DMS153 treated with DMSO at 0.1 percent for 48 hours (cell line): ENCODE measurements at regions not wholly inside any gene's neighbourhood (a gene's known extent, or its start where the extent isn't known, plus 50 kb on each side); places are given as distances from the start of the nearest gene placed in this dataset.

Experiments used
- DNase-seq: peaks from one replicate; lab custom pipeline; 2025; ENCODE audit not compliant: unreplicated experiment; lab: John Stamatoyannopoulos, UW

- no peak for DNase-seq
These were observed 103.6 kb upstream of the AGBL1 start for GRCh38 chr15:85976102-85976501.

GRCh38 chr15:85976986-85977385 is 102.7 kb upstream of the AGBL1 start:
- DNase-seq, result no peak

DNA sequence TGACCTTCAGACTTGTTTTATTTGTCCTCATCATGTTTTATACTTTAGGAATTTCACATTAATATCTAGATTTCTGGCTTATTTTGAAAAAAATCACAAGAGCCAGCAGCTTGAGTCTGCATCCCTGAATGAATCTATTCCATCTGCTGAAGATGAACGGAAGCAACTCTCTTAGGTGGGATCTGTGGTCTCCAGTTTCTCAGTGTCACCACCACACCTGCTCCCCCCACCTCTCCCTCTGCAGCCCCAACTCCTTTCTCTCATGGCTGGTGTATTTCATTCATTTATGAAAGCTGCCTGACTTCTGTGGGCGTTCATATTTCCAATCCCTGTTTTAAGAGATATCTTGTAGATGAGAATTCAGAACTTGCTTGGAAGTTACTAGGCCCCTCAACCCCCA is 102.1 kb upstream of the AGBL1 start:
- no peak for DNase-seq

DNA sequence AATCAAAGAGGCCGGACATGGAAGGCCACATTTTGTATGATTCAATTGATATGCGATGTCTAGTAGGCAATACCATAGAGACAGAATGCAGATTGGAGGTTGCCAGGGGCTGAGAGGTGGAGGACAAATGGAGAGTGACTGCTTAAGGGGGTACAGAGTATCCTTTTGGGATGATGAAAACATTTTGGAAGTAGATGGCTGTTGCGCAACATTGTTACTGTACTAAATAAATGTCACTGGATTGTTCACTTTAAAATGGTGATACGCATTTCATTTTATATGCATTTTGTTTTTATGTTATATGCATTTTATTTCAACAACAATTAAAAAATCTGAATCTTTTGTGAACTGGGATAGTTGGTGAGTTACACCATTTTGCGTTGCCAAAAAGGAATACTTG is 99.7 kb upstream of the AGBL1 start:
- no peak for DNase-seq

GRCh38 chr15:85980946-85981345 is 98.7 kb upstream of the AGBL1 start:
- no peak for DNase-seq

- no peak for DNase-seq
These were observed 95.4 kb upstream of the AGBL1 start for GRCh38 chr15:85984241-85984640.

DNA sequence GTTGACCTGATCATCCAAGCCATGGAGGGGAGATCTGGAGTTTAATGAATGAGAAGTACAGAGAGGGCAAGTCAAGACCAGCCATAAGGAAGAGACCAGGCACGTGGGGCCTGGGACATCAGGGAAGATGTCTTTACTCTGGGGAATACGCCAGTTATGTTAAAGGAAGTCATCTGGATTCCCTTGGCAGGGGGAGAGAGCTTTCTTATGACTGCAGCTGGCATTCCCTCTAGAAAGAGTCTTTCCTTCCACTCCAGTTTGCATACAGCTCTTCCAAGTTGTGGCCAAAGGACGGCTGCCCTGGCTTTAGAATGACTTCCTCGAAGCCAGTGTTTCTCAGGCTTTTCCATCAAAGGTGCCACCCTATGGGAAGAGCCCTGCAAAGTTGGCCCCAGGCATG is 93.6 kb upstream of the AGBL1 start:
- no peak for DNase-seq

DNA sequence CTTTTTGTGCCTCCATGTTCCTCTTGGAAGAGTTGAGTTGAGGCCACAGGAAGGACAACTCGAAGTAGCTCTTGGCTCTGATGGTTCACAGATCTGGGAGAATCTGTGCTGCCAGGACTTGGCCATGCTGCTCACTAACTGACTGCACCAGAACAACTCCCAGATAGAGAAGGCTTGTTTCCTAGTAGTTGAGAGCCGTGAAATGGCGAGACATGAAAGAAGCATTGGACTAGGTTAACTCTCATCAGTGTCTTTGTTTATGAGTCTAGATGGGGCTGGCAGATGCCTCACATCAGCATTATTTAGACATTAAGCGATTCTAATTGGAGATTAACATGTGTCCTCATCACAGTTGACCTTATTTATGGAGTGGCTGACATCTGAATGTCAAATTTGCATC is 92.9 kb upstream of the AGBL1 start:
- no peak for DNase-seq

GRCh38 chr15:85988741-85989140 is 90.9 kb upstream of the AGBL1 start:
- no peak for DNase-seq

- no peak for DNase-seq
These were observed 87.4 kb upstream of the AGBL1 start for GRCh38 chr15:85992224-85992623.

GRCh38 chr15:85993116-85993515 is 86.6 kb upstream of the AGBL1 start:
- DNase-seq, result no peak

- no peak for DNase-seq
These were observed 82.1 kb upstream of the AGBL1 start for GRCh38 chr15:85997618-85998017.

DNA sequence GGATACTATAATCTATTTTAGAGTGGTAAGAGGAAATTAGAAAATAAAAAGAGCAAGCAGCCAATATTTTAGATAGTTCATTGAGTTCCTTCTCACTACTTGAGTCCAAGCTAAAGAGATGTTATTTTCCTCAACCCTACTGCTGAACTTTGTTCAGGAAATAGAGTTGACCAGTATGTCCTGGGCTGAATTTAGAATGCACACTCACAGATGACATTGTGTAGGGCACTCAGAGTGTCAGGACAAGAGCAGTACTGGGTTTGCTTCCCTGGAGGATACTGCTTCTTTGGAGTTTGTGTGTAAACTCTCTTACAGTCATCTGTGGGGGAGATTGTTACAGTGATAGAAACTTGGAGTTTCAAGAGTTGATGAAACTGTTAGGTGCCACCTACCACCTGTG is 80.0 kb upstream of the AGBL1 start:
- DNase-seq, result no peak

DNA sequence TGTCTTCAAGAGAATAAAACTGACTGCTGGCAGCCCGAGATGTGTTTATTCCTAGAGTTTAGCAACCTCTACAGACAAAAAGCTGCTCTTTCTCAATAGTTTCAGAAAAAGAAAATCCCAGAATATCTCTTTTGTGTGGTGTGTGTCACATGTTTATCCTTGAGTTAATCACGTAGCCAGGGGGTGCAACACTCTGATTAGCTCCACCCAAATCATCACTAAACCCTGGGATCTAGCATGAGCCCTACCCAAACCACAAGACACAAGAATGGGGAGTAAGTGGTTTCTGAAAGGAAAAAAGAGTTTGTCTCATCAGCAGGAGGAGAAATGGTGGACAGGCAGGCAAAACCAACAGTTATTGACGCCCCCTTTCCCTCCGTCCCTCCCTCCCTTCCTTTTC is 78.5 kb upstream of the AGBL1 start:
- no peak for DNase-seq

DNA sequence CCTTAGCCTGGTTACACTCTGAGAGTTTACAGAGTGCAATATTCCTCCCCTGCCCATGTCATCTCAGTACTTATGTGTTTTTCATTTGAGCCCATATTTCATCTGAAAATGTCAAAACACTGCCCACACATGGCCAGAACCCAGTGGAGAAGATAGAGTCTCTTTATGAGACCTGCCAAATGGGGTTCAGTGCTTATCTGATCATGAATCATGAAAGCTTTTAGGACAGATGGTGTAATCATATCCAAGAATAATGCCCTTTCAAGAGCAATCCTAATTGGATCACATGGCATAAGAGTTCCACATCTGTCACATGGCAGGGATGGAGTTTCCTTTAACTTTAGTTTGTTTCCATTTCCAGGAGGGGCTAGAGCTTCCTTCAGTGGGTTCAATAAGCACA is 77.2 kb upstream of the AGBL1 start:
- DNase-seq, result no peak

DNA sequence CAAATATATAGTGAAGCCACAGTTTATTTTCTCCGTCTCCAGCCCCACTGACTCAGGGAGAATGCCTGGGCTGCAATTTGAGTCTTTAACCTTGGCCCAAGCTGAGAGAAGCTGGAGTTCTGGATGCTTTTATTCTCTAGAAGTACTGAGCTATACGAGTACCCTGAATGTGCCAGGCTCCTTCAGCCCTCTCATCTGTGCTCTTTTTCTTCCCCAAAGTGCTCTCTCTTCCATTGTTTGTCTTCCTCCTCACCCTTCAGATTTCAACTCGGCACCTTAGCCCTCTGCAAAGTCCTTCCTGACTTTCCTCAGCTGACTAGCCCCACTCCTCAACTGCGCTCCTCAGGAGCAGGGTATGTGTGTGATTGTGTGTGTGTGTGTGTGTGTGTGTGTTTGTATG is 75.6 kb upstream of the AGBL1 start:
- no peak for DNase-seq

DNA sequence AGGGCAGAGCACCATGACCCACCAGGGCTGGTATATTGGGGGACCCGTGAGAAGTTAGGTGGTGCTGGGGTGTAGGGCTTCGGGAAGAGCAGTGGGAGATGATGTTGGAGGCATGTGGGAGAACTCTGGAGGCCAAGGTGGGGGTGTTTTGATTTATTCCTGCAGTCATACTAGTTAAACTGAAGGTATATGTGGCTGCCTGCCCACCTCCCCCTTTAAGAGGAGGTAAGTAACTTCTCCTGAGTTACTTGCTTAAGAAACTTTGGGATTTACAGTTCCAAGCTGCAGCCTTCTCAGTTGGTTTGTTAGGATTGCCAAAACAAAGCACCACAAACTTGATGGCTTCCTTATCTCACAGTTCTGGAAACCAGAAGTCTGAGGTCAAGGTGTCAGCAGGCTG is 73.1 kb upstream of the AGBL1 start:
- DNase-seq, result no peak

GRCh38 chr15:86009727-86010126 is 69.9 kb upstream of the AGBL1 start:
- no peak for DNase-seq

GRCh38 chr15:86010398-86010797 is 69.3 kb upstream of the AGBL1 start:
- DNase-seq, result no peak

GRCh38 chr15:86010891-86011290 is 68.8 kb upstream of the AGBL1 start:
- DNase-seq, result no peak

DNA sequence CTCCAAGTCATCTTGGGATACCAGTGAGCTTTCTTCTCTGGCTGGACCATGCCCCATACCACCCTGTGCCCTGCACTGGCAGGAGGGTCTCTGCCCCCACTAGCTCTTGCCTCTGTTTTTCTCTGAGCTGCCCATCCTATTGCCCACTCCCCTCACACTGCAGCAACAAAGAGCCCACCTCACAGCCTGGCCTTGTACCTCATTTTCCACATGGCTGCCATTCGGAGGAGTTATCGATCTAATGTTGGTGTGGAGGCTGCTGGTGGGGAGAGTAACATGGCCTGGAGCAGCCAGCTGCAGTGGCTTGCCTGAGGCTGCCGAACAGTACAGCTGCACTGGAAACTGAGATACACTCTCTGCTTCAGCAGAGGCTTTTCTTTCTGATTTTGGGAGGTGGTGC is 65.7 kb upstream of the AGBL1 start:
- no peak for DNase-seq

DNA sequence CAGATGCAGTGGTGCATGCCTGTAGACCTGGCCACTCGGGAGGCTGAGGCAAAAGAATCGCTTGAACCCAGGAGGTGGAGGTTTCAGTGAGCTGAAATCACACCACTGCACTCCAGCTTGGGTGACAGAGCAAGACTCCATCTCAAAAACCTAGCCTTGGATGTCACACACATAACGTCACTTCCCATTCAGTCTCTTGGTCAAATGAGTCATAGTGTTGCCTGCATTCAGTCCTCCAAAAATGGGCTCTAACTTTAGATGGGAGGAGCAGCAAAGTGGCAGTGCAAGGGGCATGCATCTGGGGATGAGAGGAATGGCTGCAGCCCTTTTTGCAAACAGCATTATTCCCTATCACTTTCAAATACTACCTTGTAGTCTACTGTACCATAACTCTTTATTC is 62.9 kb upstream of the AGBL1 start:
- no peak for DNase-seq

GRCh38 chr15:86018679-86019078 is 61.0 kb upstream of the AGBL1 start:
- no peak for DNase-seq
